GM19023 (cell line): ENCODE measurements at regions not wholly inside any gene's neighbourhood (a gene's known extent, or its start where the extent isn't known, plus 50 kb on each side); places are given as distances from the start of the nearest gene placed in this dataset.
A peak's percentile ranks its signal among the peaks of the same experiment; 100 is the strongest.

ENCODE experiments used
- ATAC-seq: cut with Tn5 transposase; IDR thresholded peaks from one replicate; pipeline ENCODE4 v1.9.1; 2021; ENCODE audit warnings: mild to moderate bottlenecking, moderate library complexity; ENCODE audit not compliant: unreplicated experiment

GRCh38 chr12:81819991-81820633, 61.0 kb upstream of the PPFIA2 start:
- no peak for ATAC-seq

- no peak for ATAC-seq
Observed at GRCh38 chr12:81815611-81816010, 56.5 kb upstream of the PPFIA2 start.

- ATAC-seq: no peak
Observed at GRCh38 chr12:81811778-81812125, 52.6 kb upstream of the PPFIA2 start.

DNA sequence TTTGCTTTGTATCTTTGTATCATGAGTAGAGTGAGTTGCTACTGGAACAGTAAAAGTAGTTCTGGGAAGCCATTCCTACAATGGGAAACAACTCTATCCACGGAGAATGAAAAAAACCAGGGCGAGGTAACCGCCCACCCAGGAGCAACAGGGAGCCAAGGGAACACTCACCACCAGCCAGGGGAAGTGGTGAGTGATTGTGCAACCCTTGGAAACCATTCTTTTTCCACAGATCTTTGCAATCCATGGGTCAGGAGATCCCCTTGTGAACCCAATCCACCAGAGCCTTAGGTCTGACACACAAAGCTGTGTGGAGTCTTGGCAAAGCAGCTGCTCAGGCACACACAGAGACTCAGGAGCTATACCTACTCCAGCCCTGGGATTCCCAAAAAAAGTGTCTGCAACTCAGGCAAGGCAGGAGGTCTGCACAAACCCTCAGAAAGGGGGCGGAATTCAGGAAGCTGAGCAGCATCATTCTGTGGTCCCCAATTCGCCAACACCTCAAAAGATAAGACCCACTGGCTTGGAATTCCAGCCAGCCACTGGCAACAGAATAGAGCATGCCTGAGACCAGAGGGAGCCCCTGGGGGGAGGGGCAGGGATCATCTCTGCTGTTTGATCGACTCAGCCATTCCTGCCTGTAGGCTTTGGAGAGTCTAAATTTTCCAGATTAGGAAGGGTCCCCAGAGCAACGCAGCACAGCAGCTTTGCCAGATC, 52.1 kb upstream of the PPFIA2 start:
- no peak for ATAC-seq

DNA sequence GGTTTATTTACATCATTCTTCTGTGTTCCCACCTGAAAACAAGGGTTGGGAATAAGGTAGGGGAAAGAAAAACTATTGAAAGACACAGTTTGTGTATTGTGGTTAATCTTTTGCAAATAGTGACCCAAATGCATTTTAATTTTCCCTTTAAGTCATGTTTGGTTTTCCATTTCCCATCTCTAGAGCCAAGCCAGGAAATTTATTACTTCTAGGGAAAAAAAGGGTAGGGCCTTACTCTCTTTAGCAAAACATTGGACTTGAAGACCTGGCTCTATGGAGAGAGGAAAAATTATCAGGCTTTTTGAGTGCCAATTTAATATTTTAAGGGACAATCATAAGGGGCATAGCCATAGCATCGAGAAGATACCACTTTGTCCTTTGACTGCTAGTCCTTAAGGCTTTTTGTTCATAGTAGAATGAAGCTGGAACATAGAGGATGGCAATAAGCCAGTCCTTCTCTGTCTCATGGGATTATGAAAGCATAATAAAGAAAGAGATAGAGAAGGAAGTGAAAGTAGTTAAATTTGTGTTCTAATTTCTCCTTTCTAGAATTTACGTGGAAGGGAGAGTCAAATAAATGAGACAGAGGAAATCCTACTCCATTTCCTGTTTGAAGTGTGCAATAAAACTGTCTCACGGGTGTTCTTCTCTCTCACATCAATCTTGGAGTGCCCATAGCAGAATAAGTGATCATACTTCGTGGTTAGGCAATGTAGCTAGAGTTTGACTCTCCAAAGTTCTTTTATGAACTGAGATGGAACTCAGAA, 50.9 kb upstream of the PPFIA2 start:
- ATAC-seq: peak; percentile 63

DNA sequence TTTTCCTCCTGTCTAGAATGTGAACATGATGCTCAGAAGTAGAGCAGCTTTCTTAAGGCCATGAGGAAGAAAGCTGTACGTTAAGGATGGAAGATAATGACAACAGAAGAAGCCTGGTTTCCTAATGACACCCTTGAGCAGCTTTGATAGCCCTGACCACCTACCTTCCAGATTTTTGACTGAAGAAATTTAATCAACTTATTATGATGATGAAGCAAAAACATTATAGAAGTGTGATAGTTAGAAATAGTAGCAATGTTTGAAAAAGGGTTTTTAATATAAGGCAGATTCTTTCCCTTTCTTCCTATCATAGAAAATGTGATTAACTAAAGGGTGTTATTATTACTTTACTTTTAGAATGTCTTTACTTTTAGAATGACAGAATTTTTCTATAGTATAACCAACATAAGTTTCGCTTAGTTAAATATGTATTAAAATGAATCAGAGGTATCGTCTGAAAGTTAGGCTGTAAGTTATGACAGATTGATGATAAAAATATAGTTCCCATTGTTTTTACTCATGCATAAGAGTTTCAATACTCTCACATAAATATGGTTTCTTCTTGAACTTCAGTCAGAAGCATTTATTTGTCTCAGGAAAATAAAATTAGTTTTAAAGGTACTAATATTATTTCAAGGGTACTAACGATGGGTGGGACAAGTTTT, 50.1 kb upstream of the PPFIA2 start:
- no peak for ATAC-seq
